ENCODE measurements at regions not wholly inside any gene's neighbourhood (a gene's known extent, or its start where the extent isn't known, plus 50 kb on each side); places are given as distances from the start of the nearest gene placed in this dataset.

GRCh38 chr4:36734334-36734733, 452.9 kb downstream of the DTHD1 start:
- no peak for DNase-seq

DNA sequence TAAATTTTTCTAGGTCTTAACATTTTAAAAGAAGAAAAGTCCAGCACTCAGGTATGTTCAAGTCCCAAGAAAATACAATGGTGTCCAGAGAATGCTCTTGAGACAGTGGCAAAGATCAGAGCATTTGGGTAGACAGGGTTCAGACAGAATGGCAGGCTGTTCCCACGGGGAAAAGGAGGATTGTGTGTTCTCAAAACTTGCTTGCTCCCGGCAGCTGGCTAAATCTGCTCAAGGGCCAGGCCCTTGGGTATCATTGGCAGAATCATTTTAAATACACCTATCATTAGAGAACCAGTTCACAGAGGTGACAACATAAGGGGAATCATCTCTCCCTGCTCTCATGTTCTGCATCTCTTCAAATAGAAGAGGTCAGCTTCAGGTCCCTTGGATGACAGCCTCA, 456.3 kb downstream of the DTHD1 start:
- DNase-seq: no peak

DNA sequence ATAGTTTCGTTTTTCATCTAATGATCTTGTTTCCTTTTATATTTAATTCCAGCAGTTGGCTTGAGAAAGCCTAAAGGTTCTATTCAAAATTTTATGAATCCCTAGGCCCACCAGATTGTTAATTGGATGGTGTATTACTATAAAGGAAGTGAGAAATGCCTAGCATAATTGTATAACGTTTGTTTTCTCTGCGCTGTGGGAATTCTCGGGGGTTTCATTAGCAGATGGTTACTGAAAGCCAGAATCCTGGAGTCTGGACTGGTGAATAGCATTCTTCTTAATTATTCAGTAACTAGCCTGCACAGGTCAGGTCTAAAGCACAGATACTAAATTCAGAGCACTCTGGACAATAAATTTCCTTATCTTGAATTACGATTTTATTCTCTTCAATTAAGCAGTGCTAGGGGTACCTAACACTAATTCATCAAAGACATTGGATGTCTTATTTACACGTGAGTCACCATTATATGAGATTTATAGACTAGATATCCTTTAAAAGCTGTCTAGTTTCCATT, 459.4 kb downstream of the DTHD1 start:
- DNase-seq: peak in 1 of 3 experiments; percentile 59

DNA sequence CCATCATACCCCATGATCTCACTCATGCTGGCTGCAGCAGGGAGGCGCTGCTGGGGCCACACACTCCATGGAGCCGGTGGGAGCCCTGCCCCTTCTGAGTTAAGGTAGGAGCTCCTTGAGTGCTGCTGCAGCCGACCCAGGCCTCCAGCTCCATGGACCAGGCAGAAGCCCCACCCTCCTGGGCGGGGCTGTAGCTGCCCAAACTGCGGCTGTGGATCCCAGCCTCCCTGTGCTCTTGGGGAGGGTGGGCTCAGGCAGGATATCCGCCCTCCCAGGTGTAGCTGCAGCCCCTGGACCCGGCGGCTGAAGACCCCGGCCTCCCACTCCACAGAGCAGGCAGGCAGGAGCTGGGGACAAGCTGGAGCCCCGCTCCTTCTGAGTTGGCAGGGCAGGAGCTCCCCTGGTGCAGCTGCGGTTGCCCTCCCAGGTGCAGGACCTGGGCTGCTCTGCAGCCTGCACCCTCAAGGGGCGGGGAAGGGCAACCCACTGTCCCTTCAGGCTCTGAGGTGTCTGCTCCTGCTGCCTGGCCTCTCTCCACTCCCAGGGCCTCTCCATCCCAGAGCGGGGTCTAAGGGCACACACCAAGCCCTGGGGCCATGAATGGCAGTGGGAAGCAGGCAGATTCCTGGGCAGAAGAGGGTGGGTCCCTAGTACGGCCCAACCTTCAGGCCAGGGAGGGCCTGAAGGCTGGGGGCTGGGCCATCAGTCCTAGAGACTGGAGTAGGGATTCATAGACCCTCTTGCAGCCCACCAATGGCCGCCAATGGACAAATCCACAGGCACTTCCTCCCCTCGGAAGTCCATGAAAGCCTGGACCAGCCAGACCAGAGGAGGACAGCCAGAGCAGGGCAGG, 466.1 kb downstream of the DTHD1 start:
- DNase-seq: no peak

- no peak for DNase-seq
Measured at GRCh38 chr4:36753048-36753447, 471.6 kb downstream of the DTHD1 start.

- no peak for DNase-seq
Measured at GRCh38 chr4:36757580-36758311, 476.3 kb downstream of the DTHD1 start.

DNA sequence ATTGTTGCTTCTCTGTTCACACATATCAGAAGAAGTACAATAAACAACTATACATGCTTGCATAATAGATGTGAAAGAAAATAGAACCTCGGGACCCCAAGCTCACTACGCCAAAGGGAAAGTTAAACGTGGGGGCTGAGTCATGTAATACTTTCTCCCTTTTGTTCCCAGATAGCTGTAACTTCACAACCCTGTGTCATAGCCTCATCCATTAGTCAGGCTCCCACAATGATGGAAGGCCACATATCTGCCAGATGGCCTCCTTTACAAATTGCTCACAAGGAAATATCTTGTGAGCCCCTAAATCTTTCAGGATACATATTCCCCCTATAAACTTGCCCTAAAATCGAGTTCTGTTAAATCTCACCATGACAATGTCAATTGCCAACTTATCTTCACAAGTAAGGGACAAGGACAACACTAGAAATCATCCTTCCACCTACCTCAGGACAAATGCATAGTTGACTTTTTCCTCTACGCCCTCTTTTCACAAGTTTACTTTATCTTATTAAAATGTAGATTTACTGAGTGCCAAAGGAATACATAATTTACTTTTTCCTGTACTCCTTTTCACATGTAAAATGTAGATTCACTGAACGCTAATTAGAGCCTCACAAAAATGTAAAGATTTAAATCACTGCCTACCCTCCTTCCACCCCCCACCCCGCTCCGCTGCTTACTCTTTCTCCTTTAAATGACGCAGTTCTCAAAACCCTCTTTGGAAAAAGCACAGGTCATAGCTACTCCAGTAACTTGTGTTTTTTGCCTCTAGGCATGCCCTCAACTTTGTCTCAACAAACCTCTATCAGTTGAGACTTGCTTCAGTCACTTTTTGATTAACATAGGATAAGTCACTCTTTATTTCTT, 477.1 kb downstream of the DTHD1 start:
- no peak for DNase-seq

DNA sequence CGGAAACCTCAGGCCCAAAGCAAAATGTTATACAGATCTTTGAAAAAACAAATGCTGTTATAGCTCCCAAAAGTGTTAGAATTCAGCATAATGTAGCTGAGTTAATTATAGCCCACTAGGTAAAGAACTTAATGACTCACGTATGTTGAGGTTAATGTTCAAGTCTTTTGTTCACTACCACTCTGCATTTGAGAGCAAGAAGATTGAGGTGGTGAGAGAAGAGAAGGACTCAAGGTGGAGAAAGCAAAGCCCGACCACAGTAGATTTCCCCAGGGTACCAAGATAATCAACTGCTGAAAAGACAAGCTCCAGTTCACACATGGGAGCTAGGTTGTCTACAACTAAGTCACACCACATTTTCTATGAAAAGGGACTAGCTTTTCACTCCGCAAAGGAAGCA, 480.2 kb downstream of the DTHD1 start:
- DNase-seq: peak in 1 of 3 experiments; percentile 4

- DNase-seq: no peak
Measured at GRCh38 chr4:36763814-36764213, 480.7 kb upstream of the NWD2 start.

DNA sequence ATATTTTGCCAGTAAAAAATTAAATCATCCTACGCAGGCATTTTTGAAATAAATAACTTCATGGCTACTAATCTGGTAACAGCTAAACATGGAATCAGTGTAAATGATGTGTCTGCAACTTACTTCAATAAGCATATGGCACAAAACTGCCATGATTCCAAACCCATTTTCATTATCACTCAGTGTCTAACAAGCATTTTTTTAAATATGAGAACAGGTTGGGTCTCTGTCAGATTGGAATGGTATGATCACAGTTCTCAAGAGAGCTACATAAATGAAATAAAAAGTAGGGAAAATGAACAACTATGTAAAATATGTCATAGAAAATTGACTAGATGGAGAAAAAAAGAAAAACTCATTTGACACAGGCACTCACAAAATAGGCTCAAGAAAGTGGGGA, 476.9 kb upstream of the NWD2 start:
- no peak for DNase-seq

DNA sequence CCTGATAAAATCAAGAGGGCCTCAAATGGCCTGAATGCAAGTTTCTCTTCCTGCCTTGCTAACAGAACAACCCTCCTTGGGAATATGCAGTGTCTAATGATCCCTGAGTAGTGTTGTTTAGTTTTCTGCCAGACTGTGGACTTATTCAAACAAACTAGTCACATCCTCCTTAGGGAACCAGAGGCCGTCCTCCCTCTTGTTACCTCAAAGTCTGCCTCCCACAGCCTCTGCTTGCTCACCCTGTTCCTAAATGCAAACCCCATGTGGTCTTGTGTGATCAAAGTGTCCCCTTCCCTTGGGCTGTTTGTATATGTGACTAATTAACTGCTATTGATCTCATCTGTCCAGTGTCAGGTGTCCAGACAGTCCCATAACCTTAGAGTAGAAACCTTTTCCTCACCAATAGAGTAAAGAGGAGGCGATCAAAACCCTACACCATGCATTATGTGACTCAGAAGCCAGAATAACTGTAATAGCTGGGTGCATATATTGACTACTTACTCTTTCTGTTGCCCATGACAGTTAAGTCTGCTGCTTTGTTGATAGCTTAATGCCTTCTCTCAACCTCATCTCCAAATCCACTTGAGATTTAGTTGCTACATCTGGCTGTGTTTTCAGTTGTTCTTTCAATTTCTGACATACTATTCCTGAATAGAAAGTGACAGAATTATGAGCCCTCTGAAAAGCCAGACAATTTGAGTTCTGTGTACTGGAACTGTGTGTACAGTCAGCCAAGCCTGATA, 473.0 kb upstream of the NWD2 start:
- peak; percentile 9 to 44 (median 23) for DNase-seq

GRCh38 chr4:36772154-36772516, 472.4 kb upstream of the NWD2 start:
- DNase-seq: no peak

GRCh38 chr4:36773467-36773866, 471.1 kb upstream of the NWD2 start:
- no peak for DNase-seq

DNA sequence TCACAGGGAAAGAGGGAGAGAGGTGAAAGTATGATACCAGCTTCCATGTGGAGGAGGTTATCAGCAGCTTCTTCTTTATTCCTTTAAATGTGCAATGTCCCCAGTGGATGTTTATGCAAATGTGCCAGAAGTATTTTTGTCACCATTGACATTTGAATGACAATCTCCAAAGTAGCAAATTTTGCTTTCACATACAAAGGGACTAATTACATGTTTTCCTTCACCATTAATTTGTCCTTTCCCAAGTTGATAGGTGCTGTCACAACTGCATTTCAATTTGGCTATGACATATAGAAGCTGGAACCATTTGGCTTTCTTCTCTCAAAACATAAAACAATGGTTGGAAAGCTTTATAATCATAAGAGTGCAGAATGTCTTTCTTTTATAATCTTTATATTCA, 469.0 kb upstream of the NWD2 start:
- peak in 1 of 3 experiments; percentile 62 for DNase-seq

- DNase-seq: no peak
Measured at GRCh38 chr4:36779601-36780000, 464.9 kb upstream of the NWD2 start.

- DNase-seq: peak; percentile 18 to 89 (median 52)
Measured at GRCh38 chr4:36785973-36786372, 458.6 kb upstream of the NWD2 start.

DNA sequence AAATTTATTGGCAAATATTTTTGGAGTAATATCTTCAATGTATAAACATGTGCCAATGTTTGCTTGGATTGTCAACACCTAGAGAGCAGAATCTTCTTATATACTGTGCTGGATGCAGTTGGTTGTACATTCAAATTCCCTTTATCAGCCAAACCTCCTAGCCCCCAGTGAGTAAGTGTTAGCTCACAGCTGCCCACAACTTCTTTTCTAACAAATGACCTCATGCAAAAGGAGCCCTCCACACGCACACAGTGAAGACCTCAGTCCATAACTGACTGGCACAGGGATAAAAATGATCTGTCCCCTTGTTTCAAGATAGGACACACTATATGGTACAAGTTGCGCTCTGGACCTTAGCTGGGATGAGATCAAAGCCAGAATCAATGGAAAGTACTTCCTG, 458.0 kb upstream of the NWD2 start:
- DNase-seq: peak in 2 of 3 experiments; percentile 36 to 74

DNA sequence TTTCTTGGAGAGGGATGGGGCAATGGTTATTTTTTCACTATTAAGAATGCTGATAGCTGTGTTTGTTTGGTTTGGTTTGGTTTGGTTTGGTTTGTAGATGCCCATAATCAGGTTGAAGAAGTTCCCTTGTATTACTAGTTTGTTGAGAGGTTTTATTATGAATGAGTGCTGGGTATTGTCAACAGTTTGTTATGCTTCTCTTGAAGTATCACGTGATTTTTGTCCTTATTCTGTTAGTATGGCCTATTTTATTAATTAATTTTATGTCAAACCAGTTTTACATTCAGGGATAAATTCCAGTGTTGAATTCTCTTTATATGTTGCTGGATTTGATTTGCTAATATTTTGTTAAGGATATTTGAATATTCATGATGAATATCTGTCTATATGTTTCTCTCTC, 449.8 kb upstream of the NWD2 start:
- DNase-seq: no peak

DNA sequence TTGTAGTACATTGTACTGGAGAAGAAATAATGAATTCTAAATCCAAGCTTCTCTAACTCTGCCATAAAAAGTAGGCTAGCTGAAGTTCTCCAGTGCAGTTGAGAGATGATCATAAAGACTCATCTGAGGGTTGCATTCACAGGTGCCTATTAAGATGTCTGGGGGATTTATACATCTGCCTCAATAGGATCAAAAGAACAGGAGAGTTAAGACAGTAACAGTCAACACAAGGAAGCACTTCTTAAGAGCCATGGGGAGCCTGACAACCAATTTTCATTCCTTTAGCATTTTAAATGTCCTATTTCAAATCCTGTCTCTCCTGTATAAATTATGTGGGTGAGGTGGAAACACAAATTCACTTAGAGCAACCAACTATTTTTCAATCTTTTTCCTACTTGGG, 432.4 kb upstream of the NWD2 start:
- DNase-seq: no peak

GRCh38 chr4:36815536-36815935, 429.0 kb upstream of the NWD2 start:
- no peak for DNase-seq

DNA sequence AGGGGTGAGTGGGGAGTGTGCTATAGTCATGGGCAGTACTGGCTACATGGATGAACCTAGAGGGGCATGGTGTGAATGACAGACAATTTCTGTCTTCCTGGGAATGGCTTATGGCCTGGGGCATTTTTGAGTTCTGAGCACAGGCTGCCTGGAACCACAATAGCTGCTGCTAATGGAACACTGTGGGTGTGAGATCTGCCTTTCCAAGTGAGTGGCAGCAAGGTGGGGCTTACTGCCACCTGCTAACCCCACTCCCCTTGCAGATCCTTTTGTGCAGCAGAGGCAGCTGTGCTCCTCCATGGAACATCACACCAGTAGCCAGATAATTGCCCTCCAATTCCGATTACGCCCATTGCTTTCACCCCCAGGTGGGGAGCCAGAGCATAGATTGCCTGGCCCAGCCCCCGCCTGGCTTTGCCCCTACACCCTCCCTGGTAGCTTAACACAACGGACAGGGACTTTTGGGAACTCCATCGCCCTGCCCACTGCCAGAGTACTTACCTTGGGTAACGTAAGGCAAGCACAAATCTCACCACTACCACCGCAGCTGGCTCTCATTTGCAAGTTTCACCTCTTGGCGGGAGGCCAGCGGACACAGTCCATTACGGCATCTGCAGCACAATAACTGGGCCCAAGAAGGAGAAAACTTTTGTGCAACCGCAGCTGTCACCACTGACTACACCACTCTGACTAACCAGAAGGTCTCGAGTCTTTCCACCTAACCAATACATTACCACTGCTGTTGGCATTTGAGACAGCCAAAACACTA, 421.2 kb upstream of the NWD2 start:
- peak in 2 of 3 experiments; percentile 15 to 51 for DNase-seq

DNA sequence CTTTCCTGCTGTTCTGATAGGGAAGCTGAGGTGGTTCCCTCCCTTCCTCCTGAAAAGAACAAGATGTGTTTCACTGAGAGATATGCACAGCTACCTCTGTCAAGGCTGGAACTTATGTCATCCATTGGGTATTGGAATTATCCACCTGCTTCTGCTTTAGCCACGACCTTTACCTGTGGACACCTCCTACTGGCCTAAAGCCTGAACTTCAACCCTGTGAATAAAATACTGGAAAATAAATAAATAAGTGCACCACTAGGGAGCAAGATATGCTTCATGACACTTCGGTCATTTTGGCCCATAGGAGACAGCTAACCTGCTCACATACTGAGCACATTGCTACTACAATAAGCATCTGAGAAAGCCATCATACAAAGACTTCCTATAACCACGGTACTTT, 419.9 kb upstream of the NWD2 start:
- peak in 1 of 3 experiments; percentile 4 for DNase-seq
